PC-9 (cell line): ENCODE measurements at regions not wholly inside any gene's neighbourhood (a gene's known extent, or its start where the extent isn't known, plus 50 kb on each side); places are given as distances from the start of the nearest gene placed in this dataset.

Source experiments
- CTCF ChIP-seq: fragments of 200-600 bp; sonication (generic); conservative IDR thresholded peaks from 2 replicates; pipeline ENCODE4 v1.6.1; 2017; ENCODE audit warnings: mixed run types, antibody characterized with exemption, mild to moderate bottlenecking, moderate library complexity
- EZH2 ChIP-seq: fragments of 200-600 bp; sonication (generic); IDR thresholded peaks from 2 replicates; pipeline ENCODE4 v1.8.0; 2017; ENCODE audit warnings: antibody characterized with exemption, low read depth

- TF ChIP-seq CTCF, result no peak
- TF ChIP-seq EZH2, result no peak
These were observed 274.8 kb upstream of the EXOC2 start for GRCh38 chr6:967701-968100.
